Osteoblast (primary cell): ENCODE measurements at regions not wholly inside any gene's neighbourhood (a gene's known extent, or its start where the extent isn't known, plus 50 kb on each side); places are given as distances from the start of the nearest gene placed in this dataset.

Source experiments
- DNase-seq: peaks from one replicate; pipeline ENCODE4 v3.0.0; 2011; ENCODE audit warnings: low spot score, mixed read lengths; ENCODE audit not compliant: insufficient read length; ENCODE audit errors: missing footprints
- H2AFZ ChIP-seq: 2 replicates; pipeline ENCODE4 v1.6.0; 2011; ENCODE audit warnings: mild to moderate bottlenecking, low read length
- H3K27ac ChIP-seq: 2 replicates; pipeline ENCODE4 v1.5.1; 2011; ENCODE audit warnings: mild to moderate bottlenecking, low read depth, low read length, moderate library complexity
- H3K27me3 ChIP-seq: 2 replicates; pipeline ENCODE4 v1.6.0; 2012; ENCODE audit warnings: mild to moderate bottlenecking, control low read depth, inconsistent platforms, low read length, moderate library complexity; ENCODE audit not compliant: insufficient read depth
- H3K36me3 ChIP-seq: 2 replicates; pipeline ENCODE4 v1.5.1; 2011; ENCODE audit warnings: mild to moderate bottlenecking, low read length, control low read depth, moderate library complexity; ENCODE audit not compliant: insufficient read depth
- H3K4me1 ChIP-seq: 2 replicates; pipeline ENCODE4 v1.5.1; 2011; ENCODE audit warnings: mild to moderate bottlenecking, low read length, control low read depth, moderate library complexity; ENCODE audit not compliant: insufficient read depth
- H3K4me2 ChIP-seq: 2 replicates; pipeline ENCODE4 v1.6.0; 2011; ENCODE audit warnings: mild to moderate bottlenecking, low read length; ENCODE audit not compliant: insufficient read depth
- H3K4me3 ChIP-seq: fragments of 200-600 bp; sonication (generic); 3 replicates; pipeline ENCODE4 v1.5.1; 2012; ENCODE audit warnings: mild to moderate bottlenecking, low read length, inconsistent platforms; ENCODE audit not compliant: insufficient read depth
- H3K79me2 ChIP-seq: 2 replicates; pipeline ENCODE4 v1.6.0; 2012; ENCODE audit warnings: mild to moderate bottlenecking, low read length, control low read depth, inconsistent platforms; ENCODE audit not compliant: insufficient read depth
- H3K9me3 ChIP-seq: 2 replicates; pipeline ENCODE4 v1.5.1; 2011; ENCODE audit warnings: low read depth, low read length, control low read depth
- H4K20me1 ChIP-seq: 2 replicates; pipeline ENCODE4 v1.6.0; 2012; ENCODE audit warnings: mild to moderate bottlenecking, low read length, control low read depth; ENCODE audit not compliant: insufficient read depth
- TF ChIP-seq, protein P1 (sequence below): IDR thresholded peaks from 2 replicates; pipeline ENCODE4 v1.5.1; 2011; ENCODE audit warnings: mild to moderate bottlenecking, low read depth, low read length, moderate library complexity; ENCODE audit errors: extremely low read depth

DNA sequence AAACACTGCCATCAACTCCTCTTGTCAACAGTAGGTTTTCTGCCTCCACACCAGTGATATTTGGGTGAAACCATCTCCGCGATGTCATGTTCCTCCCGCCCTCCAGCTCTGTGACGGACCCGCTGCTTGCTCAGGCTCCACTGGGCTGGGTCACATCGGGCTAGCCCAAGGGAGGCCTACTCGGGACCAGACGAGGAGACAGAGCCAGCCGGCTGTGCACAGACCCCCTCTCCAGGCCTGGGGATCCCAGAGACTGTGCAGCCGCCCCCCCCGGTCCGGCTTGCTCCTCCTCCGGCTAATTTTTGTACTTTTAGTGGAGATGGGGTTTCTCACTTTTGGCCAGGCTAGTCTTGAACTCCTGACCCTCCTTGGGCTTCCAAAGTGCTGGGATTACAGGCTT is 202.4 kb upstream of the PRDM9 start:
- Histone ChIP-seq H3K4me2 (no peak overlapping the region), H3K27me3 (no peaks in the 10 kb centered on the region), H4K20me1 (no peaks in the 10 kb centered on the region), H3K27ac (no peak overlapping the region), H3K36me3 (no peaks in the 10 kb centered on the region), H2AFZ (no peak overlapping the region), H3K4me3 (no peak overlapping the region), H3K79me2 (no peaks in the 10 kb centered on the region), H3K9me3 (no peaks in the 10 kb centered on the region), H3K4me1 (no peaks in the 10 kb centered on the region)
- DNase-seq: no peak
- TF ChIP-seq, protein P1, sequence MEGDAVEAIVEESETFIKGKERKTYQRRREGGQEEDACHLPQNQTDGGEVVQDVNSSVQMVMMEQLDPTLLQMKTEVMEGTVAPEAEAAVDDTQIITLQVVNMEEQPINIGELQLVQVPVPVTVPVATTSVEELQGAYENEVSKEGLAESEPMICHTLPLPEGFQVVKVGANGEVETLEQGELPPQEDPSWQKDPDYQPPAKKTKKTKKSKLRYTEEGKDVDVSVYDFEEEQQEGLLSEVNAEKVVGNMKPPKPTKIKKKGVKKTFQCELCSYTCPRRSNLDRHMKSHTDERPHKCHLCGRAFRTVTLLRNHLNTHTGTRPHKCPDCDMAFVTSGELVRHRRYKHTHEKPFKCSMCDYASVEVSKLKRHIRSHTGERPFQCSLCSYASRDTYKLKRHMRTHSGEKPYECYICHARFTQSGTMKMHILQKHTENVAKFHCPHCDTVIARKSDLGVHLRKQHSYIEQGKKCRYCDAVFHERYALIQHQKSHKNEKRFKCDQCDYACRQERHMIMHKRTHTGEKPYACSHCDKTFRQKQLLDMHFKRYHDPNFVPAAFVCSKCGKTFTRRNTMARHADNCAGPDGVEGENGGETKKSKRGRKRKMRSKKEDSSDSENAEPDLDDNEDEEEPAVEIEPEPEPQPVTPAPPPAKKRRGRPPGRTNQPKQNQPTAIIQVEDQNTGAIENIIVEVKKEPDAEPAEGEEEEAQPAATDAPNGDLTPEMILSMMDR: no peak

DNA sequence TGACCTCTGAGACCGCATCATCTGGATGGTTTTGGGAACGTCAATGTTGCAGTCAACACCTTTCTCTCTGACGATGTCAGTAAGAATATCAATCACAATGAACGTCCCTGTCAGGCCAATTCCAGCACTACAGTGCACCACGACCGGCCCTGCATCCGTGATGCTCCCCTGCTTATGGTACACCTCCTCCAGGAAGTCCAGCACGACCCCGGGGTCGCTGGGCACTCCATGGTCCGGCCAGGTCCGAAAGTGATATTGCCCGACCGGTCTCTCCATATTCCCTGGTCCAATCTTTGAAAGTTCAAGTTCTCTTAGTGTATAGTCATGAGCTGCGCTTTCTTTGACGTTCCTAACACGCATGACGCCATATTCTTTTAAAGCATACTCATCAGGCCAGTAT is 203.6 kb upstream of the PRDM9 start:
- Histone ChIP-seq H3K4me2 (no peak overlapping the region), H3K79me2 (no peaks in the 10 kb centered on the region)
- no peak for DNase-seq

GRCh38 chr5:23303435-23303834 is 204.0 kb upstream of the PRDM9 start:
- H3K4me2 ChIP-seq: no peak overlapping the region
- H3K4me1 ChIP-seq: no peaks in the 10 kb centered on the region
- no peak overlapping the region for H3K27ac ChIP-seq
- DNase-seq: no peak
- H4K20me1 ChIP-seq: no peaks in the 10 kb centered on the region
- H3K36me3 ChIP-seq: no peaks in the 10 kb centered on the region
- no peaks in the 10 kb centered on the region for H3K9me3 ChIP-seq
- H3K4me3 ChIP-seq: no peak overlapping the region
- no peaks in the 10 kb centered on the region for H3K27me3 ChIP-seq
- H3K79me2 ChIP-seq: no peaks in the 10 kb centered on the region
- TF ChIP-seq, protein P1: no peak
- no peak overlapping the region for H2AFZ ChIP-seq

More for the DNA sequence above, 203.6 kb upstream of the PRDM9 start:
- Histone ChIP-seq H3K4me3 (no peak overlapping the region), H3K27ac (no peak overlapping the region), H4K20me1 (no peaks in the 10 kb centered on the region), H3K4me1 (no peaks in the 10 kb centered on the region), H3K9me3 (no peaks in the 10 kb centered on the region), H3K36me3 (no peaks in the 10 kb centered on the region), H3K27me3 (no peaks in the 10 kb centered on the region), H2AFZ (no peak overlapping the region)
- TF ChIP-seq, protein P1: no peak

DNA sequence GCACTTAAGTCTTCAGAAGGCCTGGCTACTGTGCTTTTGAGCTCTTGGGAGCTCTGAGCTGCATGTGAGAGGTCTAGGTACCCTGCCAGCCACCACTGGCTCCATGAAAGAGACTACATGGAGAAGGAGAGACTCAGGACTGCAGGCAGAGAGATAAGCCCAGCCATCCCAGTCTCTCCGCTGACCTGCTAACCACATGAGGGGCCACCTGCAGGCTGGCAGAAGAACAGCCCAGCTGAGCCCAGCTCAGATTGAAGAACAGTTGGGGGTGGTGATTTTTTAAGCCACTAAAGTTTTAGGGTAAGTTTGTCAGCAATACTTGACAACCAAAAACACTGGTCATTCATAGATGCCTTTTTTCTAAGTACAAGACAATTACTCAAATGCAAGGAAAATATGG is 205.0 kb upstream of the PRDM9 start:
- TF ChIP-seq, protein P1: no peak
- no peaks in the 10 kb centered on the region for H3K9me3 ChIP-seq
- H3K36me3 ChIP-seq: no peaks in the 10 kb centered on the region
- no peaks in the 10 kb centered on the region for H3K79me2 ChIP-seq
- DNase-seq: no peak
- H3K27me3 ChIP-seq: no peaks in the 10 kb centered on the region
- no peaks in the 10 kb centered on the region for H4K20me1 ChIP-seq
- no peak overlapping the region for H2AFZ ChIP-seq
- no peak overlapping the region for H3K4me2 ChIP-seq
- H3K4me3 ChIP-seq: no peak overlapping the region
- no peaks in the 10 kb centered on the region for H3K4me1 ChIP-seq
- H3K27ac ChIP-seq: no peak overlapping the region
